ENCODE measurements at regions not wholly inside any gene's neighbourhood (a gene's known extent, or its start where the extent isn't known, plus 50 kb on each side); places are given as distances from the start of the nearest gene placed in this dataset.

DNA sequence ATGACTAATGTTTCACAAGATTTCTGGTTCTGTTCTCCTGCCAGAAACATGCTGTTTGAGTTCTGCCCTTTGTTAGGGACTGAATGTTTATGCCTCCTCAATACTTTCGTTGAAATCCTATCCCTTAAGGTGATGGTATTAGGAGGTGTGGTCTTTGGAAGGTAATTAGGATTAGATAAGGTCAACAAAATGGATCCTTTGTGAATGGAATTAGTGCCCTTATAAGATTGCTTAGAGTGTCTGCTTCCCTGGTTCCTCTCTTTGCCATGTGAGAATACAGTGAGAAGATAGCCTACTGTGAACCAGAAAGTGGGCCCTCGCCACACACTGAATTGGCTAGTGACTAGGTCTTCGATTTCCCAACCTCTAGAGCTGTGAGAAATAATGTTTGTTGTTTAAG, 621.4 kb upstream of the ALCAM start:
- TF ChIP-seq, protein P1, sequence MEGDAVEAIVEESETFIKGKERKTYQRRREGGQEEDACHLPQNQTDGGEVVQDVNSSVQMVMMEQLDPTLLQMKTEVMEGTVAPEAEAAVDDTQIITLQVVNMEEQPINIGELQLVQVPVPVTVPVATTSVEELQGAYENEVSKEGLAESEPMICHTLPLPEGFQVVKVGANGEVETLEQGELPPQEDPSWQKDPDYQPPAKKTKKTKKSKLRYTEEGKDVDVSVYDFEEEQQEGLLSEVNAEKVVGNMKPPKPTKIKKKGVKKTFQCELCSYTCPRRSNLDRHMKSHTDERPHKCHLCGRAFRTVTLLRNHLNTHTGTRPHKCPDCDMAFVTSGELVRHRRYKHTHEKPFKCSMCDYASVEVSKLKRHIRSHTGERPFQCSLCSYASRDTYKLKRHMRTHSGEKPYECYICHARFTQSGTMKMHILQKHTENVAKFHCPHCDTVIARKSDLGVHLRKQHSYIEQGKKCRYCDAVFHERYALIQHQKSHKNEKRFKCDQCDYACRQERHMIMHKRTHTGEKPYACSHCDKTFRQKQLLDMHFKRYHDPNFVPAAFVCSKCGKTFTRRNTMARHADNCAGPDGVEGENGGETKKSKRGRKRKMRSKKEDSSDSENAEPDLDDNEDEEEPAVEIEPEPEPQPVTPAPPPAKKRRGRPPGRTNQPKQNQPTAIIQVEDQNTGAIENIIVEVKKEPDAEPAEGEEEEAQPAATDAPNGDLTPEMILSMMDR (IDR thresholded peaks at IDR 0.05): no peak
- no peak for DNase-seq (ENCODE audit: extremely low spot score, unreplicated experiment)
- Mint-ChIP-seq H3K9me3 (ENCODE audit: unreplicated experiment) (no peaks in the 10 kb centered on the region), H3K4me1 (ENCODE audit: unreplicated experiment) (peaks cover 4% of the 10 kb centered on the region), H3K27me3 (ENCODE audit: unreplicated experiment) (no peaks in the 10 kb centered on the region), H3K4me3 (ENCODE audit: unreplicated experiment) (no peak overlapping the region), H3K36me3 (ENCODE audit: unreplicated experiment) (no peaks in the 10 kb centered on the region), H3K27ac (ENCODE audit: unreplicated experiment) (no peak overlapping the region)

DNA sequence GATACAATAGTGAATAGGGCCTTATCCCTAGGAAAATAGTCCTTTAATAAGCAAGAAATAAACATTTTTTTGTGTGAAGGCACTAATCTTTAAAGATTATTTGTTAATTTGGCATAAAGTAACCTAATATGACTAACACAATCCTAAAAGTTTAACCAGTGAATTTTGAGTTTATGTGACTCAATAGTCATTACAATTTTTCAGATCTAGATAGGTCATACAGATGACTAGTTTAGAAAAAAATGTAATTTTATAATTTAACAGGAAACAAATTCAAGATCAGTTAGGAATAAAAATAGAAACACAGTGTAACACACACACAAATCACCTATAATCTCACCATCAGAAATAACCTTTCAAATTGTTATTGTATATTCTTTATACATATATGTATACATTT, 620.7 kb upstream of the ALCAM start:
- Mint-ChIP-seq H3K27me3 (ENCODE audit: unreplicated experiment) (no peaks in the 10 kb centered on the region), H3K27ac (ENCODE audit: unreplicated experiment) (no peak overlapping the region), H3K36me3 (ENCODE audit: unreplicated experiment) (no peaks in the 10 kb centered on the region), H3K4me3 (ENCODE audit: unreplicated experiment) (no peak overlapping the region), H3K4me1 (ENCODE audit: unreplicated experiment) (peaks cover 9% of the 10 kb centered on the region), H3K9me3 (ENCODE audit: unreplicated experiment) (no peaks in the 10 kb centered on the region)
- DNase-seq (ENCODE audit: extremely low spot score, unreplicated experiment): no peak
- TF ChIP-seq, protein P1 (IDR thresholded peaks at IDR 0.05): no peak

DNA sequence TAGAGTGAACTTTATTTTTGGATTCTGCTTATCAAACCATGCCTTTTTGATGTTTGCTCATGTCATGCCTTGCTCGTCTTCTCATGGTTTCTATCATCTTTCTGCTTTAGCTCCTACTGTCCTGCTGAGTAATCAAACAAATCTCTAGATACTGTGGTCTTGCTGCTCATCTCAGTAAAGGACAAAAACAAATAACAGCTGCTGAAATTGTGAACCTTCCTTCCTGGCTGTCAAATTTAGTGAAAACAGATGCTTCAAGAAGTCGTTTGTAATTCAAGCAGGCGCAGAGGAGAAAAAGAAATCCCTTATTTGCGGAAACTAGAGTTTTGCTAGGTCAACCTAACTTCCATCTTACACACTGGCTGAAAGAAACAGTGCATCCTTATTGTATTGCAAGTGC, 616.1 kb upstream of the ALCAM start:
- no peak overlapping the region for H3K4me3 Mint-ChIP-seq (ENCODE audit: unreplicated experiment)
- TF ChIP-seq, protein P1 (IDR thresholded peaks at IDR 0.05): no peak
- H3K9me3 Mint-ChIP-seq (ENCODE audit: unreplicated experiment): no peaks in the 10 kb centered on the region
- no peaks in the 10 kb centered on the region for H3K36me3 Mint-ChIP-seq (ENCODE audit: unreplicated experiment)
- H3K27me3 Mint-ChIP-seq (ENCODE audit: unreplicated experiment): no peaks in the 10 kb centered on the region
- DNase-seq (ENCODE audit: extremely low spot score, unreplicated experiment): no peak
- peaks cover 16% of the 10 kb centered on the region for H3K4me1 Mint-ChIP-seq (ENCODE audit: unreplicated experiment)
- peak overlapping the region; percentile 45 for H3K27ac Mint-ChIP-seq (ENCODE audit: unreplicated experiment)

DNA sequence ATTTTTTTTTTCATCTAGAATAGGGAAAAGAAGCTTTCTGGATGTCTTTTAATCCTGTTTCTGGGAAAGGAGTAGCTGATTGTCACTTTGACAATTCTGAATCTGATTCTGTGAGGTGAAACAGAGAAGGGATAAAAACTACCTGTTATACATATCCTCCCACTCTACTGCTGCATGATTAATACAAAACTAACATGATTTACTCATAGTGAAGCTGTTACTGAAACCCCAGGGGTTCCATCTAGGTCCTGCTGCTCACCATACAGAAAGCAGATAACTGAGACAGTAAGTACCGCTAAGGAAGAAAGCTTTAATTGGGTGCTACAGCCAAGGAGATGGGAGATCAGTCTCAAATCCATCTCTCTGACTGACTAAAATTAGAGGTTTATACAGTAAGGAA, 610.9 kb upstream of the ALCAM start:
- Mint-ChIP-seq H3K27me3 (ENCODE audit: unreplicated experiment) (no peaks in the 10 kb centered on the region), H3K36me3 (ENCODE audit: unreplicated experiment) (peaks cover 1% of the 10 kb centered on the region), H3K9me3 (ENCODE audit: unreplicated experiment) (peaks cover 7% of the 10 kb centered on the region), H3K4me3 (ENCODE audit: unreplicated experiment) (no peak overlapping the region), H3K4me1 (ENCODE audit: unreplicated experiment) (peaks cover 12% of the 10 kb centered on the region), H3K27ac (ENCODE audit: unreplicated experiment) (peak overlapping the region; percentile 61)
- TF ChIP-seq, protein P1 (IDR thresholded peaks at IDR 0.05): no peak
- no peak for DNase-seq (ENCODE audit: extremely low spot score, unreplicated experiment)

DNA sequence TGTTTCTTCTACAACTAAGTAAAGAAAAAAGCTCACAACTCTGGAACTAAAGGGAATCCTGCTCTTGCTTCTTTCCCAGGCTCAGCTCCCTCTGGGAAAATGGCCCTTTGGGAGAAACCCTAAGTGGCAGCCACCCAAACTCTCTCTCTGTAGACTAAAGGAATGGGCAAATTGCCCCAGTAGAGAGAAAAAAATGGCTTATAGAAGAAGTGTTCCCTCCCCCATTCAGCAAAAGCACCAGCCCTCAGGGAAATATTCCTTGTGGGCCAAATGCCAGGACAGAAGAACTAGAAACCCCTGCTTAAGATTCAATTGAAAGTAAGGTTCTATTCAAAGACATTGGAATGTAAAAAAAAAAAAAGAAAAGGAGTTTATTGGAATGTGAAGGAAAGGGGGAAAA, 603.7 kb upstream of the ALCAM start:
- TF ChIP-seq, protein P1 (IDR thresholded peaks at IDR 0.05): no peak
- no peak for DNase-seq (ENCODE audit: extremely low spot score, unreplicated experiment)
- Mint-ChIP-seq H3K27me3 (ENCODE audit: unreplicated experiment) (no peaks in the 10 kb centered on the region), H3K4me1 (ENCODE audit: unreplicated experiment) (peaks cover 32% of the 10 kb centered on the region), H3K9me3 (ENCODE audit: unreplicated experiment) (peaks cover 3% of the 10 kb centered on the region), H3K4me3 (ENCODE audit: unreplicated experiment) (peak overlapping the region; percentile 34), H3K27ac (ENCODE audit: unreplicated experiment) (peak overlapping the region; percentile 90), H3K36me3 (ENCODE audit: unreplicated experiment) (no peaks in the 10 kb centered on the region)
